Naive thymus-derived CD4-positive, alpha-beta T cell (primary cell): ENCODE measurements at regions not wholly inside any gene's neighbourhood (a gene's known extent, or its start where the extent isn't known, plus 50 kb on each side); places are given as distances from the start of the nearest gene placed in this dataset.

Experiments
- ATAC-seq: fragments of 150-1000 bp; cut with Tn5 transposase; 2 replicates; pipeline ENCODE4 v1.10.0; 2021; ENCODE audit warnings: mild to moderate bottlenecking, moderate library complexity
- CTCF ChIA-PET: fragments of 350-600 bp; sonication (Branson Sonifier 250); formaldehyde crosslinking; loops from one replicate; lab custom pipeline; 2021; ENCODE audit warnings: antibody characterized with exemption; lab: Charles Lee
- POLR2A ChIA-PET: fragments of 350-600 bp; sonication (Branson Sonifier 250); formaldehyde crosslinking; loops from one replicate; lab custom pipeline; 2021; ENCODE audit warnings: antibody characterized with exemption, inconsistent platforms; lab: Charles Lee
- DNase-seq, 9 donors: peaks; one replicate each; pipeline versions ENCODE4 v3.0.0 to v3.0.0-alpha.2; 2020 to 2022; ENCODE audit warnings: mixed read lengths in 1 of 9
- H3K27ac ChIP-seq: one replicate; pipeline ENCODE4 v1.7.0; 2013; ENCODE audit warnings: mild to moderate bottlenecking, low read depth, low read length, moderate library complexity
- H3K27me3 ChIP-seq, 2 donors: one replicate each; pipeline ENCODE4 v1.7.0; 2013; ENCODE audit warnings: low read length in 2 of 2, mild to moderate bottlenecking in 2 of 2, moderate library complexity in 2 of 2; ENCODE audit not compliant: control insufficient read depth in 2 of 2, insufficient read depth in 2 of 2
- H3K36me3 ChIP-seq, 3 experiments: 1 replicate in 2 of 3; 2 replicates in 1 of 3; pipeline ENCODE4 v1.7.0; 2013; ENCODE audit warnings: low read length in 3 of 3, mild to moderate bottlenecking in 3 of 3, moderate library complexity in 1 of 3; ENCODE audit not compliant: insufficient read depth in 3 of 3, control insufficient read depth in 2 of 3
- H3K4me1 ChIP-seq, 2 donors: one replicate each; pipeline ENCODE4 v1.7.0; 2013; ENCODE audit warnings: low read length in 2 of 2, mild to moderate bottlenecking in 2 of 2, moderate library complexity in 1 of 2; ENCODE audit not compliant: control insufficient read depth in 2 of 2, insufficient read depth in 2 of 2
- H3K4me3 ChIP-seq: 2 replicates; pipeline ENCODE4 v1.7.0; 2013; ENCODE audit warnings: mild to moderate bottlenecking, low read length
- H3K9me3 ChIP-seq, 3 experiments: 1 replicate in 2 of 3; 2 replicates in 1 of 3; pipeline ENCODE4 v1.7.0; 2013; ENCODE audit warnings: low read length in 3 of 3; ENCODE audit not compliant: control insufficient read depth in 2 of 3
- H3K27ac Mint-ChIP-seq, 9 donors: one replicate each; pipeline ENCODE4 v1.8.0; 2020 to 2022; ENCODE audit warnings: mixed read lengths in 9 of 9, mild to moderate bottlenecking in 8 of 9, moderate library complexity in 5 of 9, inconsistent platforms in 2 of 9
- H3K27me3 Mint-ChIP-seq, 5 donors: one replicate each; pipeline ENCODE4 v1.8.0; 2021 to 2022; ENCODE audit warnings: mixed read lengths in 5 of 5, mild to moderate bottlenecking in 1 of 5
- H3K36me3 Mint-ChIP-seq, 5 donors: one replicate each; pipeline ENCODE4 v1.8.0; 2020 to 2022; ENCODE audit warnings: mixed read lengths in 5 of 5, mild to moderate bottlenecking in 3 of 5, inconsistent platforms in 1 of 5
- H3K4me1 Mint-ChIP-seq, 7 donors: one replicate each; pipeline ENCODE4 v1.8.0; 2020 to 2022; ENCODE audit warnings: mixed read lengths in 7 of 7, mild to moderate bottlenecking in 3 of 7, inconsistent platforms in 1 of 7
- H3K4me3 Mint-ChIP-seq, 10 donors: one replicate each; pipeline ENCODE4 v1.8.0; 2020 to 2022; ENCODE audit warnings: mild to moderate bottlenecking in 10 of 10, mixed read lengths in 10 of 10, moderate library complexity in 6 of 10, inconsistent platforms in 2 of 10
- H3K9me3 Mint-ChIP-seq, 11 donors: one replicate each; pipeline ENCODE4 v1.8.0; 2020 to 2022; ENCODE audit warnings: mixed read lengths in 11 of 11, mild to moderate bottlenecking in 4 of 11, inconsistent platforms in 1 of 11, moderate library complexity in 1 of 11
- intact Hi-C, 2 donors: fragments of 100-400 bp; cut with micrococcal nuclease; formaldehyde crosslinking; loops; one replicate each; pipeline ENCODE4 v1.15.1; 2023

- Histone ChIP-seq H3K27me3 (no peaks in the 10 kb centered on the region), H3K27ac (no peak overlapping the region), H3K4me1 (no peaks in the 10 kb centered on the region), H3K9me3 (no peaks in the 10 kb centered on the region), H3K36me3 (no peaks in the 10 kb centered on the region), H3K4me3 (no peak overlapping the region)
- Mint-ChIP-seq H3K27me3 (no peaks in the 10 kb centered on the region), H3K4me3 (no peak overlapping the region), H3K27ac (no peak overlapping the region), H3K36me3 (peaks cover 0 to 4% (median 0%) of the 10 kb centered on the region in 5 donors), H3K4me1 (no peaks in the 10 kb centered on the region), H3K9me3 (peaks cover 7 to 34% (median 13%) of the 10 kb centered on the region in 11 donors)
- intact Hi-C loops, result no loop called here
- no peak for ATAC-seq
- ChIA-PET CTCF (no interaction called here), POLR2A (no interaction called here)
- no peak for DNase-seq
Observed at GRCh38 chr18:53764086-53764485, 460.4 kb downstream of the MBD2 start.

- no peak overlapping the region for H3K27ac Mint-ChIP-seq
- peaks cover 0 to 9% (median 4%) of the 10 kb centered on the region in 11 donors for H3K9me3 Mint-ChIP-seq
- intact Hi-C loops, result no loop called here
- CTCF ChIA-PET, result no interaction called here
- H3K4me1 ChIP-seq, result no peaks in the 10 kb centered on the region
- H3K27me3 ChIP-seq, result no peaks in the 10 kb centered on the region
- no peaks in the 10 kb centered on the region for H3K27me3 Mint-ChIP-seq
- POLR2A ChIA-PET, result no interaction called here
- peaks cover 0 to 4% (median 0%) of the 10 kb centered on the region in 5 donors for H3K36me3 Mint-ChIP-seq
- no peak overlapping the region for H3K27ac ChIP-seq
- ATAC-seq (no peak), DNase-seq (no peak)
- H3K4me3 ChIP-seq, result no peak overlapping the region
- H3K36me3 ChIP-seq, result no peaks in the 10 kb centered on the region
- H3K9me3 ChIP-seq, result no peaks in the 10 kb centered on the region
- H3K4me3 Mint-ChIP-seq, result no peak overlapping the region
- H3K4me1 Mint-ChIP-seq, result no peaks in the 10 kb centered on the region
Observed at GRCh38 chr18:53757328-53757727, 467.1 kb downstream of the MBD2 start.

- Mint-ChIP-seq H3K4me1 (no peaks in the 10 kb centered on the region), H3K27ac (no peak overlapping the region), H3K4me3 (no peak overlapping the region), H3K9me3 (peaks cover 0 to 8% (median 3%) of the 10 kb centered on the region in 11 donors), H3K27me3 (no peaks in the 10 kb centered on the region), H3K36me3 (peaks cover 0 to 3% (median 0%) of the 10 kb centered on the region in 5 donors)
- ChIA-PET CTCF (no interaction called here), POLR2A (no interaction called here)
- H3K27ac ChIP-seq, result no peak overlapping the region
- no peaks in the 10 kb centered on the region for H3K27me3 ChIP-seq
- no peak overlapping the region for H3K4me3 ChIP-seq
- intact Hi-C loops, result no loop called here
- H3K4me1 ChIP-seq, result no peaks in the 10 kb centered on the region
- DNase-seq (no peak), ATAC-seq (no peak)
- H3K9me3 ChIP-seq, result no peaks in the 10 kb centered on the region
- no peaks in the 10 kb centered on the region for H3K36me3 ChIP-seq
Observed at GRCh38 chr18:53756610-53756972, 467.9 kb downstream of the MBD2 start.

GRCh38 chr18:53755914-53756609 lies 468.4 kb downstream of the MBD2 start:
- intact Hi-C loops, result no loop called here
- no peak overlapping the region for H3K27ac ChIP-seq
- H3K4me1 ChIP-seq, result no peaks in the 10 kb centered on the region
- H3K27me3 Mint-ChIP-seq, result no peaks in the 10 kb centered on the region
- H3K27ac Mint-ChIP-seq, result no peak overlapping the region
- H3K9me3 ChIP-seq, result no peaks in the 10 kb centered on the region
- H3K36me3 Mint-ChIP-seq, result no peaks in the 10 kb centered on the region
- H3K4me3 ChIP-seq, result no peak overlapping the region
- H3K4me1 Mint-ChIP-seq, result no peaks in the 10 kb centered on the region
- DNase-seq (no peak), ATAC-seq (no peak)
- peaks cover 0 to 6% (median 3%) of the 10 kb centered on the region in 11 donors for H3K9me3 Mint-ChIP-seq
- ChIA-PET CTCF (no interaction called here), POLR2A (no interaction called here)
- no peaks in the 10 kb centered on the region for H3K27me3 ChIP-seq
- no peaks in the 10 kb centered on the region for H3K36me3 ChIP-seq
- H3K4me3 Mint-ChIP-seq, result no peak overlapping the region

GRCh38 chr18:53754154-53754553 lies 470.3 kb downstream of the MBD2 start:
- H3K27ac Mint-ChIP-seq, result no peak overlapping the region

GRCh38 chr18:53753601-53754000 lies 470.9 kb downstream of the MBD2 start:
- ATAC-seq (no peak), DNase-seq (no peak)
- Mint-ChIP-seq H3K4me3 (no peak overlapping the region), H3K27me3 (no peaks in the 10 kb centered on the region), H3K9me3 (peaks cover 0 to 6% (median 2%) of the 10 kb centered on the region in 11 donors), H3K27ac (no peak overlapping the region), H3K4me1 (no peaks in the 10 kb centered on the region), H3K36me3 (no peaks in the 10 kb centered on the region)
- Histone ChIP-seq H3K27ac (no peak overlapping the region), H3K36me3 (no peaks in the 10 kb centered on the region), H3K27me3 (no peaks in the 10 kb centered on the region), H3K4me3 (no peak overlapping the region), H3K9me3 (no peaks in the 10 kb centered on the region), H3K4me1 (no peaks in the 10 kb centered on the region)
- POLR2A ChIA-PET, result no interaction called here
- intact Hi-C loops, result no loop called here
- CTCF ChIA-PET, result no interaction called here

More at GRCh38 chr18:53754154-53754553, 470.3 kb downstream of the MBD2 start:
- H3K27me3 ChIP-seq, result no peaks in the 10 kb centered on the region
- DNase-seq, result no peak
- Mint-ChIP-seq H3K4me3 (no peak overlapping the region), H3K4me1 (no peaks in the 10 kb centered on the region), H3K9me3 (peaks cover 0 to 6% (median 3%) of the 10 kb centered on the region in 11 donors), H3K27me3 (no peaks in the 10 kb centered on the region), H3K36me3 (no peaks in the 10 kb centered on the region)
- ChIA-PET POLR2A (no interaction called here), CTCF (no interaction called here)
- intact Hi-C loops, result no loop called here
- no peaks in the 10 kb centered on the region for H3K9me3 ChIP-seq
- no peak overlapping the region for H3K4me3 ChIP-seq
- H3K27ac ChIP-seq, result no peak overlapping the region
- no peaks in the 10 kb centered on the region for H3K36me3 ChIP-seq
- H3K4me1 ChIP-seq, result no peaks in the 10 kb centered on the region
- no peak for ATAC-seq

- ChIA-PET CTCF (no interaction called here), POLR2A (no interaction called here)
- intact Hi-C loops, result no loop called here
- H3K27ac ChIP-seq, result no peak overlapping the region
- Mint-ChIP-seq H3K4me1 (no peaks in the 10 kb centered on the region), H3K27ac (no peak overlapping the region), H3K27me3 (no peaks in the 10 kb centered on the region), H3K9me3 (peaks cover 0 to 6% (median under 1%) of the 10 kb centered on the region in 11 donors), H3K4me3 (no peak overlapping the region), H3K36me3 (no peaks in the 10 kb centered on the region)
- no peaks in the 10 kb centered on the region for H3K27me3 ChIP-seq
- ATAC-seq, result no peak
- H3K36me3 ChIP-seq, result no peaks in the 10 kb centered on the region
- DNase-seq, result no peak
- H3K4me1 ChIP-seq, result no peaks in the 10 kb centered on the region
- H3K9me3 ChIP-seq, result no peaks in the 10 kb centered on the region
- H3K4me3 ChIP-seq, result no peak overlapping the region
Observed at GRCh38 chr18:53752781-53753367, 471.6 kb downstream of the MBD2 start.
